ENCODE measurements at regions not wholly inside any gene's neighbourhood (a gene's known extent, or its start where the extent isn't known, plus 50 kb on each side); places are given as distances from the start of the nearest gene placed in this dataset.

DNA sequence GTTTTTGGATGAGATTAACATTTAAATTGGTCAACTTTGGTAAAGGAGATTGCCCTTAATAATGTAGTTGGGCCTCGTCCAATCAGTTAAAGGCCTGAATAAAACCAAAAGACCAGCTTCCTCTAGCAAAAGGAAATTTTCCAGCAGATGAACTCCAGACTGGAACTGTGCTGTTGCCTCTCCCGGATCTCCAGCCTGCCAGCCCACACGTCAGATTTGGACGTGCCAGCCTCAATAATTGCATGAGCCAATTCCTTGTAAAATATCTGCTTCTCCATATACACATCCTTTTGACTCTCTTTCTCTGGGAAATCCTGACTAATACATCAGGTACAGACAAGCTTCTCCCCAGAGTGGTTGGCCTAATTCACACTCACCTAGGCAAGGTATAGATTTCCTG, 175.8 kb upstream of the ADCY2 start:
- no peak for TF ChIP-seq YY1 (IDR thresholded peaks at IDR 0.05; ENCODE audit: insufficient read depth, insufficient read length)
- TF ChIP-seq SUZ12 (IDR thresholded peaks at IDR 0.05; ENCODE audit: extremely low read depth, insufficient read depth, insufficient read length): no peak
- TF ChIP-seq ZNF274 (IDR thresholded peaks at IDR 0.05; ENCODE audit: low read depth, low read length): no peak
